Stimulated activated naive CD8-positive, alpha-beta T cell treated with anti-CD3 and anti-CD28 coated beads, Interleukin-15, amount 100 ng/mL, for 72 hours (primary cell): ENCODE measurements at regions not wholly inside any gene's neighbourhood (a gene's known extent, or its start where the extent isn't known, plus 50 kb on each side); places are given as distances from the start of the nearest gene placed in this dataset.

Source experiments
- ATAC-seq: fragments of 150-1000 bp; cut with Tn5 transposase; 2 replicates; pipeline ENCODE4 v1.10.0; 2021; ENCODE audit warnings: mild to moderate bottlenecking, moderate library complexity
- DNase-seq, 2 donors: peaks; one replicate each; pipeline ENCODE4 v3.0.0; 2021 to 2022
- H3K27ac Mint-ChIP-seq, 2 donors: one replicate each; pipeline ENCODE4 v1.8.0; 2022; ENCODE audit warnings: mild to moderate bottlenecking in 2 of 2, mixed read lengths in 2 of 2, moderate library complexity in 2 of 2
- H3K27me3 Mint-ChIP-seq: one replicate; pipeline ENCODE4 v1.8.0; 2022; ENCODE audit warnings: mixed read lengths
- H3K4me1 Mint-ChIP-seq: one replicate; pipeline ENCODE4 v1.8.0; 2022; ENCODE audit warnings: mild to moderate bottlenecking, mixed read lengths
- H3K4me3 Mint-ChIP-seq, 2 donors: one replicate each; pipeline ENCODE4 v1.8.0; 2022; ENCODE audit warnings: mild to moderate bottlenecking in 2 of 2, mixed read lengths in 2 of 2, moderate library complexity in 1 of 2
- H3K9me3 Mint-ChIP-seq, 2 donors: one replicate each; pipeline ENCODE4 v1.8.0; 2022; ENCODE audit warnings: mixed read lengths in 2 of 2

DNA sequence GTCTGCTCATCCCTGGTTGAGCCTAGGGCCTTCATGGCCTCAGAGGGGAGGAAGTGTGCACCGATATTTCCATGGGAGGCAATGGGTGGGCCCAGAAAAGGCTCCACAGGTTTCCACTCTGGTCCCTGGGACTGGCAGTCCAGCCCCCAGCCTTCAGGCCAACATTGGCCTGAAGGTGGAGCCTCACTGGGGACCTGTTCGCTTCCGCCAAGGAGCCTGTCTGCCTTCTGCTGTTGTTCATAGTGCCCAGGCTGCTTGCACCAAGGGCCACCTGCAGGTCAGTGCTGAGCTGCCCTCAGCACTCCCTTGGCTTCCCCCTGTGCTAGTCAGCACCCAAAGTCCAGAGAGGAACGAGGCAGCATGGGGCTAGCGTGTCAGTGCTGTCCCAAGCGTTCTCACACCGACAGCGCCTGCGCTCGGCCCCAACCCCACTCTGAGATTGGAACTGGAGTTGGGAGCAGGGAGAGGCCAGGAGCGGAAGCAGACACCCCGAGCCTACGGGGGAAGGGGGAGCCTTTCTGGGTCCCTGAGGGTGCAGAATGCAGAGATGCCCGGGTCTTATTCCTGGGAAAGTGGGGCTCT lies 720.7 kb downstream of the PCDH18 start:
- ATAC-seq = no peak
- Mint-ChIP-seq H3K27ac (no peak overlapping the region), H3K27me3 (no peaks in the 10 kb centered on the region)

DNA sequence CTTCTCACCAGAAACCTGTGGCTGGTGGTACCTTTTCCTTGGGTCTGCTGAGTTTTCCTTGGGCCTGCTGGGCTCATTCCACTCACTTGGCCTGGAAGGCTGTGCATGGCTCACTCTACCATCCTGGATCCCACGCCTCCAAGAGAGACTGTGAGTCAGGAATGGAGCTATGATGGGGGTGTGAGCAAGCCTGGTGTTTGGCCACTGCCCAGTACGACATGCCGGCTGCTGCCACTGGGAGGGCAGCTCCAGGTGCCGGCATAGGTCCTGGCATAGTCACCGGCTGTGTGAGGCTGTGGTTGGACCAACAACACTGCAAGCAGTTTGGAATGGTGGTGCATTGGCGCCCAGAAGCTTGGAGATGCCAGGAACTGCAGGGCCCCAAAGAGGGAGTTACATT lies 721.7 kb downstream of the PCDH18 start:
- H3K4me3 Mint-ChIP-seq = no peak overlapping the region
- H3K4me1 Mint-ChIP-seq = no peaks in the 10 kb centered on the region
- no peaks in the 10 kb centered on the region for H3K27me3 Mint-ChIP-seq
- no peak overlapping the region for H3K27ac Mint-ChIP-seq
- peaks cover 0 to 7% of the 10 kb centered on the region in 2 donors for H3K9me3 Mint-ChIP-seq
- no peak for ATAC-seq
- no peak for DNase-seq

More for the DNA sequence above, 720.7 kb downstream of the PCDH18 start:
- no peak for DNase-seq
- Mint-ChIP-seq H3K4me1 (no peaks in the 10 kb centered on the region), H3K9me3 (no peaks in the 10 kb centered on the region), H3K4me3 (no peak overlapping the region)

DNA sequence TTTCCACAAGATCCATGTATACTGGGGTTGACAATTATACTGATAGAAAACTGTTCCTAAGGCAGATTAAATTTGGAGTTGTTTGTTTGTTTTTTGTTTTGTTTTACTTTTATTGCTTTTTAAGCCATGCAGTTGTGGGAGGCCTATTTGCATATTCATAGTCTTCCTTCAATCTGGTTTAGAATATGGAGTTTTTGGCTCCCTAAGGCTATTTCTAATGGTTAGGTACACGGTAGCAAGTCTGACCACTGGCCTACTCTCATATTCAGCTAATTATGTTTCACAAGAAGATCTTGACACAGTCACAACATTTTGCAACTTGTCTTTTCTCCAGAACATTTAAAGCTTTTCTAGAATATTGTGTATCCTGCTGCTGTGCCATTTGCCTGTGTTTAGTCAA lies 725.5 kb downstream of the PCDH18 start:
- ATAC-seq (no peak), DNase-seq (no peak)
- H3K4me3 Mint-ChIP-seq = no peak overlapping the region
- H3K9me3 Mint-ChIP-seq = peaks cover 0 to 14% of the 10 kb centered on the region in 2 donors
- no peaks in the 10 kb centered on the region for H3K27me3 Mint-ChIP-seq
- no peak overlapping the region for H3K27ac Mint-ChIP-seq
- no peaks in the 10 kb centered on the region for H3K4me1 Mint-ChIP-seq

DNA sequence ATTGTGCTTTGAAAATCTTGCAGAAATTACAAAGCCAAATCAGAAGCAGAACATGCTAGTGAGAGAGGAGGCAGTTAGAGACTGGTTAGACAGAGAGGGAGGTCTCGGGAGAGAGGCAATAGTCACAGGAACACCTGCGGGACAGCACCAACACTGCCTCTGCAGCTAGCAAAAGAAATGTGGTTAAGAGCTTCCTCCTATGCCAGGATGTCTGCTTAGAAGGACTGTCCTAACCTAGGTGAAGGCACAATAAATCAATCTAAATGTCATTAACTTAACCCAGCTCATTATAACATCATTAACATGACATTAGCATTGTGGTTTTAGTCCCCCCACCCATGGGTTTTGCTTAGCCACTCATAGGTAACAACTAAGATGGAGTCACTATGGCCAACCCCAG lies 726.7 kb downstream of the PCDH18 start:
- Mint-ChIP-seq H3K4me1 (no peaks in the 10 kb centered on the region), H3K4me3 (no peak overlapping the region), H3K27ac (no peak overlapping the region), H3K27me3 (no peaks in the 10 kb centered on the region), H3K9me3 (peaks cover 0 to 14% of the 10 kb centered on the region in 2 donors)
- DNase-seq (no peak), ATAC-seq (no peak)

DNA sequence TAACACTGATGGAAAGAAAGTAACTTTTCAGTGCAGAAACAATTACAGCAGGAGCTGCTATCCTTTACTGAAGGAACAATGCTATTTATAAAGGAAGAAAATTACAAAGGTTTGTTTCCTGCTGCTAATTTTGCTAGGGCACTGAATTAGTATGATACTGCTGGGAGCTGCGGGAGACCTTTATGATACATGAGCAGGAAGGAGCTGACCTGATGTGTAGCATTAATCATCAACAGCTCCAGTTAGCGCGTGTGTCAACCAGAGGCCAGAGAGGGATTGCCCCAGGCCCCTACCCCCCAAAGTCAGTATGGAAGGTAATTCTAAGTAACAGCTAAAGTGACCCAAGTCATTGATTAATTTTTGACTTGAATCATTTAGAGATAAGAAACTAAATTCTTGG lies 728.9 kb downstream of the PCDH18 start:
- no peak overlapping the region for H3K4me3 Mint-ChIP-seq
- H3K27ac Mint-ChIP-seq = no peak overlapping the region
- DNase-seq (no peak), ATAC-seq (no peak)
- peaks cover 0 to 22% of the 10 kb centered on the region in 2 donors for H3K9me3 Mint-ChIP-seq
- H3K27me3 Mint-ChIP-seq = no peaks in the 10 kb centered on the region
- no peaks in the 10 kb centered on the region for H3K4me1 Mint-ChIP-seq

DNA sequence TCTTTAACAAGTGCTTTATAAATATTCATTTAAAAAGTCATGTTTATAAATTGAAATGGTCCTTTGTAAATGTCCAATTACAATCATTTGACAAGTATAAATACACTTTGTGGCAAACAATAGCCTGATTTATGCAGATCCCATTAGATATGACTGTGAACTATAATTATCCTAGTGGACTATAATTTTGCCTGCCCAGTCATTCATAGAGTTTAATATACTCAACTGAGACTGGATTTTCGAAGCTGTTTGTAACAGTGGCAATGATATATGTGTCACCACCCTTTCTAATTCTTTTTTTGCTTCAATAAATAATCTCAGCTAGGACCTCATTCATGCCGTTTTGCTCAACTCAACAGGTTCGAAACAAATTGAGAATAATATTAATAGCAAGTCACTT lies 732.0 kb downstream of the PCDH18 start:
- no peak for ATAC-seq
- H3K4me1 Mint-ChIP-seq = no peaks in the 10 kb centered on the region
- no peak overlapping the region for H3K27ac Mint-ChIP-seq

DNA sequence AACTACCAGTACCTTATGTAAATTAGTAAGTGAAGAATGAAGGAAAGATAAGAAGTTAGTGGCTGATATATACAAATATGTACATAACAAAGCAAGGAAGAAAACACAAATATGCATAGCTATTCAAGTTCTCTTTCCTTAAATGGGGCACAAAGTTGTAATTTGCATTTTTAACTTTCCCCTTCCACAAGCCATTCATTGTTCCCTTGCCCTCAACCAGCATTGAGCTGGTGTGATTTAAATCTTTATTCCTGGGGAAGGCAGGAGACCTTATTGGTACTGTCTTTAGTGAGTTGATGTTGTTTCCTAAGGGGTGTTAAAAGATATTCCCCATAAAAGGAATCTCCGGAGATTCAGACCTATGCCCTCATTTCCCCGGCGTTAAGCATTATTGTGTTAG lies 735.3 kb downstream of the PCDH18 start:
- Mint-ChIP-seq H3K27ac (peak overlapping the region in 1 of 2 donors; percentile 46), H3K9me3 (peaks cover 0 to 9% of the 10 kb centered on the region in 2 donors), H3K27me3 (no peaks in the 10 kb centered on the region), H3K4me3 (no peak overlapping the region), H3K4me1 (no peaks in the 10 kb centered on the region)
- DNase-seq (no peak), ATAC-seq (no peak)

More for the DNA sequence above, 732.0 kb downstream of the PCDH18 start:
- Mint-ChIP-seq H3K9me3 (peaks cover 0 to 16% of the 10 kb centered on the region in 2 donors), H3K27me3 (no peaks in the 10 kb centered on the region), H3K4me3 (no peak overlapping the region)
- DNase-seq = no peak

DNA sequence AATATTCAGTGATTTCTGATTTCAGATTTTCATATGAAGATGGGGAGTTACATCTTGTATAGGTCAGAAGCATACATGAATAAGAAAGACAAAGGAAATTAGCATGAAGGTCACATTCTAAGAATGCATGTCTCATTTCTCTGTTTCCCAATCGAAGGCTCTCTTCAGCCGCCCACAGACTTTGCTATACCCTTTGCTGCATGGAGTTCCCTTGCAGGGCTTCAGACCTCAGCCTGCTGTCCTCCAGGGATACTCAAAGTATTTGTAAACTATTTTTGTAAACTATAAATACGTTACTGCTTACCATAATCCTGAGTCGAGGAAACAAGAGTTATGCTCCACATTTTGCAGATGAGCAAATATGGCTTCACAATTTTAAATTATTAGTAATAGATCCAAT lies 738.4 kb downstream of the PCDH18 start:
- ATAC-seq (no peak), DNase-seq (no peak)
- Mint-ChIP-seq H3K9me3 (peaks cover 0 to 5% of the 10 kb centered on the region in 2 donors), H3K27me3 (no peaks in the 10 kb centered on the region), H3K27ac (no peak overlapping the region), H3K4me1 (no peaks in the 10 kb centered on the region), H3K4me3 (no peak overlapping the region)

DNA sequence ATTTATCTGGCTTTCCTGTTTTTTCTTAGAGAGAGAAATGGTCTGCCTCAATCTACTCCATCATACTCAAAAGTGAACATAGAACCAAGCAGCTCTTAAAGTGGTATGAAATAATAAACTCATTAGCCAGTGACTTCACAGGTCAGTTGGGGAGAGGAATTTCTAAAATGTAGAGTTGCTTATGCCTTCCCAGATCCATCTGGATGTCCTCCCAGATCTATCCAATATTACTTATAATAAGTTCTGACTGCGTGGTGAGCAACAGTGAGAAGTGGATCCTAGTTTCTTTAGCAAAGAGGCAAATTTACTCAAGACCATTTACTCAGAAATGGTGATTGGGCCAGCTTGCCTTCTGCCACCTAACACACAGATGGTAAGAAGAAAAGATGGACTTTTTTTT lies 748.0 kb downstream of the PCDH18 start:
- ATAC-seq = no peak
- DNase-seq = no peak

DNA sequence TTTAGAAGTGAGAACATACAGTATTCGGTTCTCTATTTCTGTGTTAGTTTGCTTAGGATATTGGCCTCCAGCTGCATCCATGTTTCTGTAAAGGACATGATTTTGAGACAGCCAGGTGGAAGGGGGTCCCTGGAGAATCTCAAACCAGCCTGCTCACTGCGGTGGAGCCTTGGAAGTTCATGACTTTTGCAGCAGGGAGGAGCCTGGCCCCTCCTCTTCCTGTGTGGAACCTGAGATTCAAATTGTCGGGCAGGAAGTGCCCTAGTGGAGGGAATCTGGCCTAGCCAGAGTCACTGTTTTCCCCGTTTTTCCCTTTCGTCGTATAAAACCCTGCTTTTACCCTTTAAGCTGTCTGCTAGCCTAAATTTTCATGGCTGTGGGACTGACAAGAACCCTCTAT lies 762.6 kb downstream of the PCDH18 start:
- Mint-ChIP-seq H3K27me3 (no peaks in the 10 kb centered on the region), H3K27ac (no peak overlapping the region), H3K4me1 (no peaks in the 10 kb centered on the region), H3K4me3 (no peak overlapping the region), H3K9me3 (peaks cover 0 to 5% of the 10 kb centered on the region in 2 donors)
- no peak for ATAC-seq
- DNase-seq = no peak

More for the DNA sequence above, 748.0 kb downstream of the PCDH18 start:
- Mint-ChIP-seq H3K9me3 (peaks cover 0 to 9% of the 10 kb centered on the region in 2 donors), H3K27me3 (no peaks in the 10 kb centered on the region), H3K4me1 (no peaks in the 10 kb centered on the region), H3K27ac (no peak overlapping the region), H3K4me3 (no peak overlapping the region)

DNA sequence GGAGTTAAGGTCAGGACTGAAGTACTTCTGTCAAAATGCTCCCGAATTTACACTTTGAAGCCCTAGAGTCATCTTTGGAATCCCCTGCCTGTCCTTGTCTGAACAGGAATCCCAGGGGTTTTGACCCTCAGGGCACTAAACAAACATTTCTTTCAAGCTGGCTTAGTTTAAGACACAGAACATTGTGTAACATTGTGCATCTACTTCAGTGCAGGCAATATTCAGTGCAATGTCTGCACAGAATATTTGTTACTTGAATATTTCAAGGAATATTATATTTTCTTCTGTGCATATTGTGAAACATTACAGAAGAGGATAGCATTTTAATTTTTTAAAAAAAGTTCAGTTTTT lies 763.4 kb downstream of the PCDH18 start:
- Mint-ChIP-seq H3K4me1 (no peaks in the 10 kb centered on the region), H3K9me3 (peaks cover 0 to 5% of the 10 kb centered on the region in 2 donors), H3K27me3 (no peaks in the 10 kb centered on the region), H3K4me3 (no peak overlapping the region), H3K27ac (no peak overlapping the region)
- DNase-seq (no peak), ATAC-seq (no peak)

DNA sequence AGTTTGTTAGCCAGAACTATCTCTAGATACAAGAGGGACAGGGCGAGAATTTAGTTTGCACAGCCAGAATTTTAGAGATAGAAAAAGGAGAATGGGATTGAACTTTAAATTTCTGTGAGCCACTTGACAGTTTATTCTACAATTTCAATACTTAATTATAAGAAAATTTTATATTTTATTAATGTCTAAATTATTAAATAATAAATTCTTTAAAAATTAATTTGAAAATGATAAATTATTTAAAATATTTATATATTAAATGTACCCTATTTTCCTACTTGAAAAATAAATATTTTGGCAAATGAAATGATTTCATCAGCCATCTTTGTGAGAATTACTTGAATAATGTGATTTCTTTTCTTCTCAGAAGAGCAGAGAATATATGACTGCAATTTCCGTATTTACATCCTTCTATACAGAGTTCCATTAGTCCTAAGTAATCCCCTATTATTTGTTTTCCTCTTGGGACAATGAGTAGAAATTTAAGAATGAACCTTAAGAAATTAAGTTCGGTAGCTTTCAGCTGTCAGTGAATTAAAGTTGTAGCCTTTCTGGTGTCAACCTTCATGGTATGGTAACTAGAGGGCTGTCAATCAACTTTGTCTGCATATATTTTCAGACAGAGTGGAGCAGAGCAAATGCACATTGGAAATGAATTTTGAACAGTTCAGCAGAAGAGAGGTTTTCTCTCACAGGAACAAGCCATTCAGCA lies 763.9 kb downstream of the PCDH18 start:
- H3K27ac Mint-ChIP-seq = no peak overlapping the region
- DNase-seq (no peak), ATAC-seq (no peak)
- H3K4me1 Mint-ChIP-seq = no peaks in the 10 kb centered on the region
- H3K27me3 Mint-ChIP-seq = no peaks in the 10 kb centered on the region
- H3K4me3 Mint-ChIP-seq = no peak overlapping the region
- peaks cover 0 to 5% of the 10 kb centered on the region in 2 donors for H3K9me3 Mint-ChIP-seq

DNA sequence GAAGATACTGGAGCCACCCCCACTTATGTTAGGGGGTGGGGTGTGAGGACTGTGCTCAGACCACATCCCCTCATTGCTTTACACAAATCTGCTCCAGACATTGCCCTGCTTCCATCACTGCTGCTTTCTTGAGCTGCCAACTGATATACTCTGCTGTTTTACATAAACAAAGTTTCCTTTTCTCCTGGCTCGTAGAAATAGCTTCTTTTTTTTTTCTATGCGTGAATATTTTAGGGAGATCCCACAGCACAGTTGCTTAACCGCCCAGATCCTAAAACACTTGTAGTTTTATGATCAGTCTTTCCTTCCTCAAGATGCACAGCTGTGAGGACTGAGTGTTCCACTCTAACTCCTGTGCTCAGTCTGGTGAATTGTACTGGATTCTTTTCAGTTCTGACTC lies 768.4 kb downstream of the PCDH18 start:
- no peaks in the 10 kb centered on the region for H3K27me3 Mint-ChIP-seq
- ATAC-seq (no peak), DNase-seq (no peak)
- H3K4me1 Mint-ChIP-seq = no peaks in the 10 kb centered on the region
- no peak overlapping the region for H3K27ac Mint-ChIP-seq
- peaks cover 0 to 5% of the 10 kb centered on the region in 2 donors for H3K9me3 Mint-ChIP-seq
- H3K4me3 Mint-ChIP-seq = no peak overlapping the region

DNA sequence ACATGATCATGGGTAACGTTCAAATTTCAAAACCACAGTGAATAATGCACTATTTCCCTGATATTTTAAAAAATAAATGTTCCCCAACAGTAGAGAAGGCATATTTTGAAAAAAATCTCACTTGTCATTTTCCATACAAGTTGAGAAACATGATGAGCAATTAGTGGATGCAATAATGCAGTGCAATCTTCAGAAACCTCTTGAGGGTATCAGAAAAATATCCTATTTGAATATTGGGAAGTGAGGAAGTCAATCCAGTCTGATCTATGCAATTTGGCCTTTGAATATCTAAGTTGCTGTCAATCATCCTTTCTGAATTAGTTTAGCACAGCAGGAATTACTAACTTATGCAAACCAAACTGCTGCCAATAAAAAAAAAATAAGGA lies 776.8 kb downstream of the PCDH18 start:
- Mint-ChIP-seq H3K27ac (no peak overlapping the region), H3K4me3 (no peak overlapping the region), H3K4me1 (no peaks in the 10 kb centered on the region), H3K9me3 (no peaks in the 10 kb centered on the region), H3K27me3 (no peaks in the 10 kb centered on the region)
- DNase-seq (no peak), ATAC-seq (no peak)

DNA sequence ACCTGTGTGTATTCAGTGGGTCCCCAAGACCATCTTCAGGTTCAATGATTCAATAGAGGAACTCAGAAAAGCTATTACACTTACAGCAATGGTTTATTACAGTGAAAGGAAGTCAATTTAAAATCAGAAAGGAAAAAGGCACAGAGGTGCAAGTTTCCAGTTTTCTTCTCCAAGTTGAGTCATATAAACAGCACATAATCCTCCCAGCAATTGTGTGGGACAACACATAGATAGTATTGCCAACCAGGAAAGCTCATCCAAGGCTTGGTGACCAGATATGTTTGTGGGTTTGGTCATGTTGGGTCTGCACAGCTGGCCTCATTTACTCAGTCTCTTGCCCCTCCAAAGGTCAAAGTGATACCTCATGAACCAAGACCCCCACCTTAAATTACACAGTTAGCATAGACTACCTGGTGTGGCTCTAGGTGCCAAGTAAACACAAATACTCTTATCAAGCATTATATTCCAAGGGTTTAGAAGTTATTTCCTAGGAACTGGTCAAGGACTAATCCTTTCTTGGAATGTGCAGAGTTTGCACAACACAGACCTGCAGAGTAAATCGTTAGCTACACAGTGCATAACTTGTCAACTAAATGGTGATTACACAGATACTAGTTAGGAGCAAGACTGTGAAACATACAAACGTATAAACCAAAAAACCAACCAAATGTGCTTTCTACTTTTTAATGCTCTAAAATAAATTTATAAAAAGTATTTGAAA lies 777.3 kb downstream of the PCDH18 start:
- Mint-ChIP-seq H3K4me1 (no peaks in the 10 kb centered on the region), H3K4me3 (no peak overlapping the region), H3K27me3 (no peaks in the 10 kb centered on the region), H3K9me3 (no peaks in the 10 kb centered on the region), H3K27ac (no peak overlapping the region)
- DNase-seq (no peak), ATAC-seq (no peak)

DNA sequence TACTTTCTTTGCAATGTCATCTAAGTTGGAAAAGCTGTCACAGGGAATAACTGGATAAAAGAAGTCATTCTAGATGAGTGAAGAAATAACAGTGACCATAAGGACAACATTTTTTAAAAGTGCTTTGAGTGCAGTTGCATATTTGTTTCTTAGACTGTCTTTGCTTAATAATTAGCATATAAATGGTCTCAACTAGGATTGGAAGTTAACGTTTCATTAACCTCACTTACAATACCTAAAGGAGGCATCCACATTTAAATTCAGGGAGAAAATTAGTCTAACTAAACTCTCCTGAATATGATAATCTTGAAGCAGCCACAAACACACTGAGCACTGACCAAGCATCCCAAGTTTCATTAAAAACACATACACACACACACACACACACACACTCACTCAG lies 780.7 kb downstream of the PCDH18 start:
- DNase-seq (no peak), ATAC-seq (no peak)
- Mint-ChIP-seq H3K4me1 (no peaks in the 10 kb centered on the region), H3K9me3 (peaks cover 0 to 11% of the 10 kb centered on the region in 2 donors), H3K27me3 (no peaks in the 10 kb centered on the region), H3K4me3 (no peak overlapping the region), H3K27ac (no peak overlapping the region)
